Skeletal muscle tissue (tissue), 4 donors: ENCODE measurements at regions not wholly inside any gene's neighbourhood (a gene's known extent, or its start where the extent isn't known, plus 50 kb on each side); places are given as distances from the start of the nearest gene placed in this dataset. TPM values are rescaled to one million over a fixed set of nuclear protein-coding genes. Genes with fewer than 3 reads are reported as not detected.

Experiments
- H3K27ac ChIP-seq: one replicate; pipeline ENCODE4 v1.7.0; 2013; ENCODE audit warnings: mild to moderate bottlenecking, low read depth, low read length, inconsistent platforms
- H3K27me3 ChIP-seq, 3 donors: one replicate each; pipeline ENCODE4 v1.7.0; 2013; ENCODE audit warnings: low read length in 3 of 3; ENCODE audit not compliant: control insufficient read depth in 3 of 3, insufficient read depth in 3 of 3
- H3K36me3 ChIP-seq, 3 donors: one replicate each; pipeline ENCODE4 v1.7.0; 2013; ENCODE audit warnings: low read length in 3 of 3; ENCODE audit not compliant: control insufficient read depth in 3 of 3, insufficient read depth in 3 of 3
- H3K4me1 ChIP-seq, 3 donors: one replicate each; pipeline ENCODE4 v1.7.0; 2013; ENCODE audit warnings: low read length in 3 of 3, mild to moderate bottlenecking in 3 of 3; ENCODE audit not compliant: control insufficient read depth in 3 of 3, insufficient read depth in 3 of 3
- H3K4me3 ChIP-seq, 3 donors: one replicate each; pipeline ENCODE4 v1.7.0; 2013; ENCODE audit warnings: low read length in 3 of 3
- H3K9ac ChIP-seq, 3 donors: one replicate each; pipeline ENCODE4 v1.7.0; 2013; ENCODE audit warnings: low read length in 3 of 3, mild to moderate bottlenecking in 3 of 3, moderate library complexity in 2 of 3, low read depth in 1 of 3
- H3K9me3 ChIP-seq, 3 donors: one replicate each; pipeline ENCODE4 v1.7.0; 2013; ENCODE audit warnings: low read length in 3 of 3; ENCODE audit not compliant: control insufficient read depth in 3 of 3
- small RNA-seq: library from RNA; depleted of rRNA; stranded (forward); fragments of <200 nt; gene quantifications from one replicate; pipeline ENCODE3, GENCODE V24; 2014
- donor health status: Osteomylitis.

DNA sequence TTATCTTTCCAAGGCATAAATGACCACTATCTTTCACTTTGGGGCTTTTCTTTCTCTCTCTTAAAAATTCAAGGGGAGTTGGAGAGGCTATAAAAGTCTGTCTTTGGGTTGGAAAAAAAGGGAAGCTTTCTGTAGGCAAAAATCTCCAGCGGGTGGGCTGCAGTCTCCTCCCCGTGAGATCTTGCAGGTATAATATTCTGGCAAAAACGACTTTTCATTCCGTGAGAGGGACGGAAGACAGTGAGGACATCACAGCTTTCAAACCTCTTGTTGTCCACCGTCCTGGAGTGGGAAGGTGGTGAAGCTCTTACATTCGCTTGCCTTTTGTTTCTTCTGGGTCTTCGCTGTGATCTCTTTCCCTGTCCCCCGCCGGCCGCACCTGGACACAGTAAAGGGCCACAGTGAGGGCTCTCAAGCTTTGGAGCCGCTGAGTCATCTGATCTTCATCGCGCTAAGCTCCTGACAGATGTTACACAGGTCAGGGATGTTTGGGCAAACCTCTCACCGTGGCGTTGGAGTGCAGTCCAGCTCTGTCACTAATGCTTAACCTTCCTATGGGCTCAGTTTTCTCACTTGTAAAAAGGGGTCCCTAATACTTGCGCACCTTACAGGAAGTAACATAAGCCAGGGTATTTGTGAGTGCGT, 61.9 kb upstream of the MEGF10 start:
- H3K27ac ChIP-seq, result no peak overlapping the region
- H3K36me3 ChIP-seq, result no peaks in the 10 kb centered on the region
- H3K9ac ChIP-seq, result peak overlapping the region in 2 of 3 donors; percentile 57 to 74
- peaks cover 10 to 11% (median 11%) of the 10 kb centered on the region in 3 donors for H3K4me1 ChIP-seq
- H3K27me3 ChIP-seq, result peaks cover 0 to 5% (median 0%) of the 10 kb centered on the region in 3 donors
- peak overlapping the region; percentile 68 to 75 (median 71) for H3K4me3 ChIP-seq
- no peaks in the 10 kb centered on the region for H3K9me3 ChIP-seq

DNA sequence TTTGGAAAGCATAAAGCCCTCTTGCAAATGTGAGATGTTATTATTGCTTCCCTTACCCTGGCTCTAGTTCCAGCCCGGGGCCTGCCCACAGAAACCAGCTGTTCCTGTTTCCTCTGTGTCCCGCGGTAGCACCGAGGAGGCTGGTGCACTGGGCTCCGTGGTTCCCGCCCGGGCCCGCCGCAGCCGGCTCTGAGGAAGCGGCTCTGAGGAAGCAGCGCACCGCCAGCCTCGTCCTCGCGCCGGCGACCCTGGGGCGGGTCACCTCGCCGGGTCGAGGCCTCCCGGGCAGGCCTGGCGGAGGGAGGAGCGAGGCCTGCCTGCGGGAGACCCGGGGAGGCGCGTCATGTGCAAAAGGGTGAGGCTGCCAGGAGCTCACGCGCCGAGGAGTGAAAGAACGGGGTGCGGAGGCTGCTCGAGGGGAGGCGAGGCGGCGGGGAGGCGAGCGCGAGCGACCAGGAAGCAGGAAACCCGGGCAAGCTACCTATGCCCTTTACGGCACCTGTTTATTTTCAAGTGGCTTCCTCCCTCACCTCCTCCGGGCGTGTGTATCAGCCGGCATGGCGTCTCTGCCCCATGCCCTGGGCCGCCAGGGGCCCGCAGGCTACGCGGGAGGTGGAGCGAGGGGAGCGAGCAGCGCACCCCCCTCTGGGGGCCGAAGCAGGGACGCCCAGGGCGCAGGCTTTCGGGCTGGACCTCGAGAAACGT, 61.3 kb upstream of the MEGF10 start:
- Histone ChIP-seq H3K4me1 (peaks cover 10 to 11% (median 11%) of the 10 kb centered on the region in 3 donors), H3K9ac (peak overlapping the region; percentile 57 to 74 (median 63)), H3K4me3 (peak overlapping the region; percentile 68 to 75 (median 71)), H3K27me3 (peaks cover 0 to 5% (median 0%) of the 10 kb centered on the region in 3 donors), H3K9me3 (no peaks in the 10 kb centered on the region), H3K36me3 (no peaks in the 10 kb centered on the region), H3K27ac (no peak overlapping the region)

DNA sequence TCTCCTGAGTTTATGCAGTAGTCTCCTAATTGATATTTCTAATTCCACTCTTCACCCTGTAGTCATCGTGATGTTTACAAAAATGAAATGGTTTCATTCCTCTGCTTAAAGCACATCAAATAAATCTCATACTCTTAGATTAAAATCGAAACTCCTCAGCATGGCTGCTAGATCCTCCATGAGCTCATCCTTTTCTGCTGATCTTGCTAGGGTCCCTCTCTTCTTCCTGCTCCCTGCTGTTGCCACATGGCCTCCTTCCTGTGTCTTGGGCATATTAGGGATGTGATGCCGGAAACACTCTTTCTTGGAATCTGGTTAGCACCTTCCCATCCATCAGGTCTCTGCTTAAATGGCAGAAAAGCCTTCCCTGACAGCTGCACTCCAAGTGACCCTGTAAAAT, 59.5 kb upstream of the MEGF10 start:
- Histone ChIP-seq H3K9me3 (no peaks in the 10 kb centered on the region), H3K27me3 (peaks cover 0 to 5% (median 0%) of the 10 kb centered on the region in 3 donors), H3K36me3 (no peaks in the 10 kb centered on the region), H3K4me3 (no peak overlapping the region), H3K27ac (no peak overlapping the region), H3K9ac (no peak overlapping the region), H3K4me1 (peaks cover 10 to 11% (median 11%) of the 10 kb centered on the region in 3 donors)

DNA sequence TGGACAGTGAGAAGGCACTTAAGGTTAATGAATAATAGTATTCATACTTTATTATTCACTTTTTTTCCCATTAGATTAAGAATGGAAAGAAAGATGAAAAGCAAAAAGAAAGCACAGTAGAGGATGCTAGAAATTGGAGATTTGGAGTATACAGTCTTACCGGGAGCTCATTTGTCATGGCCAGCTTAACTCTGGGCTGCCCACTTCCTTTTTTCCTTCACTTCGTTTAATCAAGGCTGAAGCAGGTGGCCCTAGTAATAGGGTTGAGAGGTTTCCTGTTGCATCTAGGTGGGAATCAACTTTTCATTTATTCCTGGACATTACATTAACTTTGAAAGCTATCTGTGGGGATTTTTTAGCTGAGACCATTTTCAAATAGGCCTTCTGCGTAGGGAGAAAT, 57.0 kb upstream of the MEGF10 start:
- Histone ChIP-seq H3K27ac (no peak overlapping the region), H3K9ac (no peak overlapping the region), H3K9me3 (no peaks in the 10 kb centered on the region), H3K4me1 (peaks cover 9 to 11% (median 10%) of the 10 kb centered on the region in 3 donors), H3K27me3 (peaks cover 0 to 5% (median 0%) of the 10 kb centered on the region in 3 donors), H3K4me3 (no peak overlapping the region), H3K36me3 (no peaks in the 10 kb centered on the region)

DNA sequence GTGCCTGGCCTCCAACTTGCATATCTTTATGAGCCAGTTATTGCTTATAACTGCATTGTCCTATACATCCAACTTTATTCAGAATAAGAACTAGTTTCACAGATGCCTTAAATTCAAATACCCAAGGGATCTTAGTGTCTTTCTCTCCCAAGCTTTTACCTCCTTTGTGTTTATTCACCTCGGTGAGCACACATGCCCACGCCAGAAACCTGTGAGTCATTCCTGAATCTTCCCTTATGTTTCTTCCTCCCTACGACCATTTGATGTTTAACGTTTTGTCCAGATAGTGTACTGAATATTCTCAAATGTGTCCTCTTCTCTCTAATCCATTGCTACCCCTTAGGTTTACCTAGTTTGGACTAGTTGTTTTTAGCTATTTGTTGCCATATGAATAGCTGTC, 55.5 kb upstream of the MEGF10 start:
- Histone ChIP-seq H3K9ac (no peak overlapping the region), H3K4me3 (no peak overlapping the region), H3K4me1 (no peaks in the 10 kb centered on the region), H3K27ac (no peak overlapping the region), H3K36me3 (no peaks in the 10 kb centered on the region), H3K27me3 (no peaks in the 10 kb centered on the region), H3K9me3 (no peaks in the 10 kb centered on the region)

DNA sequence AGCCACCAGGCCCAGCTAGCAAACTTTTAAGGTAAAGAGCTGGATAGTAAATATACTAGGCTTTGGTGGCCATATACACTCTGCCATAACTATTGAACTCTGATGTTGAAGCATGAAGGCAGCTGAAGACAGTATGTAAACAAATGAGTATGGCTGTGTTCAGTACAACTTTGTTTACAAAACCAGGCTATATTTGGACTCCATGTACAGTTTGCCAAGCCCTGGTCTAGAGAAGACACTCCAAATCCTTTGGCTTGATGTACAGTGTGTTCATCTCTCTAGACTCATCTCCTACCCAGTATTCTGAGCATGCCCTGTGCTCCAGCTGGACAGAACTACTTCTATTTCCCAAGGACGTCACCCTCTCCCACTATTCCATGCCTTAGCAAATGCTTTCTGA, 54.3 kb upstream of the MEGF10 start:
- no peak overlapping the region for H3K9ac ChIP-seq
- H3K27ac ChIP-seq, result no peak overlapping the region
- H3K27me3 ChIP-seq, result no peaks in the 10 kb centered on the region
- H3K4me1 ChIP-seq, result no peaks in the 10 kb centered on the region
- H3K4me3 ChIP-seq, result no peak overlapping the region
- H3K36me3 ChIP-seq, result no peaks in the 10 kb centered on the region
- H3K9me3 ChIP-seq, result no peaks in the 10 kb centered on the region

Small RNA genes lying in the stretch of these regions (small RNA-seq; reads per million reads assigned to genes)
- gene AC011416.2 (not detected), gene MRPS5P3 (not detected)
